ENCODE measurements at regions not wholly inside any gene's neighbourhood (a gene's known extent, or its start where the extent isn't known, plus 50 kb on each side); places are given as distances from the start of the nearest gene placed in this dataset.
"Not testable (repeated sequence)": the region's sequence is repeated elsewhere in the genome, so short reads cannot be mapped to it uniquely, and the experiment has no call there.

GRCh38 chr2:391696-392095, 103.8 kb upstream of the ALKAL2 start:
- peaks cover 8 to 20% of the 10 kb centered on the region in 2 donors for H3K4me1 ChIP-seq (replicated peaks in 1 of 2)
- no peak for ATAC-seq (replicated peaks in 6 of 8)
- no peak overlapping the region for H3K4me3 ChIP-seq
- in situ Hi-C loops (cut with MboI; ENCODE audit: low pct_unique_long_range_greater_than_20kb in 2 of 9, low sequenced_read_pairs in 9 of 9, unreplicated experiment in 9 of 9): no loop called here
- no peak overlapping the region for H3K27ac ChIP-seq
- WGBS, 10 experiments: 41 to 92% (median 80%) methylated on average over 1 to 6 of the region's 6 CpGs; no CpG with 5 or more reads in 3 of the 10 experiments

GRCh38 chr2:390959-391358, 103.1 kb upstream of the ALKAL2 start:
- WGBS, 10 experiments: 65 to 100% (median 90%) methylated on average over 3 to 9 of the region's 14 CpGs; no CpG with 5 or more reads in 5 of the 10 experiments
- Histone ChIP-seq H3K27ac (no peak overlapping the region), H3K4me1 (replicated peaks in 1 of 2) (peaks cover 11 to 25% of the 10 kb centered on the region in 2 donors), H3K4me3 (no peak overlapping the region)
- in situ Hi-C loops (cut with MboI; ENCODE audit: low pct_unique_long_range_greater_than_20kb in 2 of 9, low sequenced_read_pairs in 9 of 9, unreplicated experiment in 9 of 9): no loop called here
- ATAC-seq (replicated peaks in 6 of 8): no peak

- ATAC-seq (replicated peaks in 6 of 8); H3K27ac ChIP-seq; H3K4me3 ChIP-seq; in situ Hi-C loops (cut with MboI; ENCODE audit: low pct_unique_long_range_greater_than_20kb in 2 of 9, low sequenced_read_pairs in 9 of 9, unreplicated experiment in 9 of 9): not testable (repeated sequence)
- WGBS, 10 experiments: 86 to 100% (median 94%) methylated on average over 1 to 11 of the region's 15 CpGs; no CpG with 5 or more reads in 1 of the 10 experiments
- H3K4me1 ChIP-seq (replicated peaks in 1 of 2): peaks cover 17 to 25% of the 10 kb centered on the region in 2 donors
Measured at GRCh38 chr2:389985-390384, 102.1 kb upstream of the ALKAL2 start.

- H3K27ac ChIP-seq; ATAC-seq (replicated peaks in 6 of 8); in situ Hi-C loops (cut with MboI; ENCODE audit: low pct_unique_long_range_greater_than_20kb in 2 of 9, low sequenced_read_pairs in 9 of 9, unreplicated experiment in 9 of 9); H3K4me3 ChIP-seq: not testable (repeated sequence)
- peaks cover 14 to 20% of the 10 kb centered on the region in 2 donors for H3K4me1 ChIP-seq (replicated peaks in 1 of 2)
- WGBS, 10 experiments: 83 to 98% (median 91%) methylated on average over 1 to 15 of the region's 24 CpGs; no CpG with 5 or more reads in 2 of the 10 experiments
Measured at GRCh38 chr2:388752-389151, 100.9 kb upstream of the ALKAL2 start.

GRCh38 chr2:387980-388421, 100.1 kb upstream of the ALKAL2 start:
- no peak for ATAC-seq (replicated peaks in 6 of 8)
- in situ Hi-C loops (cut with MboI; ENCODE audit: low pct_unique_long_range_greater_than_20kb in 2 of 9, low sequenced_read_pairs in 9 of 9, unreplicated experiment in 9 of 9): no loop called here
- H3K27ac ChIP-seq: no peak overlapping the region
- H3K4me3 ChIP-seq: no peak overlapping the region
- peaks cover 19 to 24% of the 10 kb centered on the region in 2 donors for H3K4me1 ChIP-seq (replicated peaks in 1 of 2)
- WGBS, 10 experiments: 55 to 97% (median 87%) methylated on average over 3 to 8 of the region's 18 CpGs; no CpG with 5 or more reads in 3 of the 10 experiments

- no peak for ATAC-seq (replicated peaks in 6 of 8)
- in situ Hi-C loops (cut with MboI; ENCODE audit: low pct_unique_long_range_greater_than_20kb in 2 of 9, low sequenced_read_pairs in 9 of 9, unreplicated experiment in 9 of 9): no loop called here
- peaks cover 19 to 23% of the 10 kb centered on the region in 2 donors for H3K4me1 ChIP-seq (replicated peaks in 1 of 2)
- no peak overlapping the region for H3K4me3 ChIP-seq
- WGBS, 10 experiments: 17 to 92% (median 54%) methylated on average over 1 to 2 of the region's 10 CpGs; no CpG with 5 or more reads in 6 of the 10 experiments
- H3K27ac ChIP-seq: no peak overlapping the region
Measured at GRCh38 chr2:386406-387103, 98.7 kb upstream of the ALKAL2 start.

- in situ Hi-C loops (cut with MboI; ENCODE audit: low pct_unique_long_range_greater_than_20kb in 2 of 9, low sequenced_read_pairs in 9 of 9, unreplicated experiment in 9 of 9): no loop called here
- Histone ChIP-seq H3K27ac (no peak overlapping the region), H3K4me1 (replicated peaks in 1 of 2) (peaks cover 19 to 23% of the 10 kb centered on the region in 2 donors), H3K4me3 (no peak overlapping the region)
- WGBS, 10 experiments: 10 to 80% (median 63%) methylated on average over 2 to 5 of the region's 6 CpGs; no CpG with 5 or more reads in 1 of the 10 experiments
- ATAC-seq (replicated peaks in 6 of 8): no peak
Measured at GRCh38 chr2:385785-386184, 97.9 kb upstream of the ALKAL2 start.

GRCh38 chr2:385061-385460, 97.2 kb upstream of the ALKAL2 start:
- ATAC-seq (replicated peaks in 6 of 8): no peak
- H3K27ac ChIP-seq: no peak overlapping the region

GRCh38 chr2:383888-384287, 96.0 kb upstream of the ALKAL2 start:
- in situ Hi-C loops (cut with MboI; ENCODE audit: low pct_unique_long_range_greater_than_20kb in 2 of 9, low sequenced_read_pairs in 9 of 9, unreplicated experiment in 9 of 9): no loop called here

More at GRCh38 chr2:385061-385460, 97.2 kb upstream of the ALKAL2 start:
- Histone ChIP-seq H3K4me3 (no peak overlapping the region), H3K4me1 (replicated peaks in 1 of 2) (peaks cover 19 to 23% of the 10 kb centered on the region in 2 donors)
- 14 to 100% (median 86%) methylated on average over 1 to 6 of the region's 9 CpGs; no CpG with 5 or more reads in 1 of the 10 experiments for WGBS, 10 experiments
- in situ Hi-C loops (cut with MboI; ENCODE audit: low pct_unique_long_range_greater_than_20kb in 2 of 9, low sequenced_read_pairs in 9 of 9, unreplicated experiment in 9 of 9): no loop called here

GRCh38 chr2:383178-383577, 95.3 kb upstream of the ALKAL2 start:
- peak in 6 of 8 experiments; percentile 73 to 87 (median 82) for ATAC-seq (replicated peaks in 6 of 8)
- whole genome bisulfite sequencing, 10 experiments: 0 to 48% (median 35%) methylated on average over 1 to 13 of the region's 13 CpGs
- Histone ChIP-seq H3K27ac (no peak overlapping the region), H3K4me3 (no peak overlapping the region), H3K4me1 (replicated peaks in 1 of 2) (peaks cover 19 to 23% of the 10 kb centered on the region in 2 donors)
- in situ Hi-C loops (cut with MboI; ENCODE audit: low pct_unique_long_range_greater_than_20kb in 2 of 9, low sequenced_read_pairs in 9 of 9, unreplicated experiment in 9 of 9): no loop called here

More at GRCh38 chr2:383888-384287, 96.0 kb upstream of the ALKAL2 start:
- no peak overlapping the region for H3K4me3 ChIP-seq
- ATAC-seq (replicated peaks in 6 of 8): peak in 7 of 8 experiments; percentile 18 to 65 (median 52)
- H3K4me1 ChIP-seq (replicated peaks in 1 of 2): peaks cover 19 to 23% of the 10 kb centered on the region in 2 donors
- 37 to 100% (median 92%) methylated on average over 2 to 7 of the region's 10 CpGs; no CpG with 5 or more reads in 4 of the 10 experiments for WGBS, 10 experiments
- no peak overlapping the region for H3K27ac ChIP-seq

- 32 to 100% (median 67%) methylated on average over 1 to 7 of the region's 7 CpGs; no CpG with 5 or more reads in 2 of the 10 experiments for WGBS, 10 experiments
- peaks cover 19 to 23% of the 10 kb centered on the region in 2 donors for H3K4me1 ChIP-seq (replicated peaks in 1 of 2)
- no peak overlapping the region for H3K4me3 ChIP-seq
- no peak for ATAC-seq (replicated peaks in 6 of 8)
- in situ Hi-C loops (cut with MboI; ENCODE audit: low pct_unique_long_range_greater_than_20kb in 2 of 9, low sequenced_read_pairs in 9 of 9, unreplicated experiment in 9 of 9): no loop called here
- H3K27ac ChIP-seq: no peak overlapping the region
Measured at GRCh38 chr2:382728-383022, 94.8 kb upstream of the ALKAL2 start.

- peak in 3 of 8 experiments; percentile 39 to 54 (median 43) for ATAC-seq (replicated peaks in 6 of 8)
- WGBS, 10 experiments: 0 to 100% (median 50%) methylated on average over 1 to 14 of the region's 20 CpGs
- Histone ChIP-seq H3K4me1 (replicated peaks in 1 of 2) (peaks cover 19 to 23% of the 10 kb centered on the region in 2 donors), H3K4me3 (no peak overlapping the region), H3K27ac (no peak overlapping the region)
- in situ Hi-C loops (cut with MboI; ENCODE audit: low pct_unique_long_range_greater_than_20kb in 2 of 9, low sequenced_read_pairs in 9 of 9, unreplicated experiment in 9 of 9): no loop called here
Measured at GRCh38 chr2:381941-382727, 94.2 kb upstream of the ALKAL2 start.

- Histone ChIP-seq H3K4me1 (replicated peaks in 1 of 2) (peaks cover 15 to 21% of the 10 kb centered on the region in 2 donors), H3K4me3 (no peak overlapping the region), H3K27ac (no peak overlapping the region)
- no peak for ATAC-seq (replicated peaks in 6 of 8)
- 30 to 95% (median 83%) methylated on average over 1 to 9 of the region's 10 CpGs; no CpG with 5 or more reads in 4 of the 10 experiments for WGBS, 10 experiments
- in situ Hi-C loops (cut with MboI; ENCODE audit: low pct_unique_long_range_greater_than_20kb in 2 of 9, low sequenced_read_pairs in 9 of 9, unreplicated experiment in 9 of 9): no loop called here
Measured at GRCh38 chr2:381181-381580, 93.3 kb upstream of the ALKAL2 start.
